PFSK-1 (cell line): ENCODE measurements at regions not wholly inside any gene's neighbourhood (a gene's known extent, or its start where the extent isn't known, plus 50 kb on each side); places are given as distances from the start of the nearest gene placed in this dataset.

Experiments
- FOXP2 ChIP-seq: optimal IDR thresholded peaks from 2 replicates; pipeline ENCODE3; 2011; ENCODE audit warnings: borderline replicate concordance, control low read depth, inconsistent platforms; ENCODE audit not compliant: insufficient read depth; ENCODE audit errors: extremely low read length, extremely low read depth
- POLR2AphosphoS5 ChIP-seq: IDR thresholded peaks from 2 replicates; pipeline ENCODE4 v1.6.1; 2012; ENCODE audit warnings: low read depth, mild to moderate bottlenecking, control low read depth, low read length, moderate library complexity
- REST ChIP-seq, 2 experiments: IDR thresholded peaks; 2 replicates each; pipeline versions ENCODE4 v1.6.1 to v1.8.0; 2011 to 2012; ENCODE audit warnings: low read depth in 2 of 2, low read length in 2 of 2, control low read depth in 1 of 2, inconsistent platforms in 1 of 2, mild to moderate bottlenecking in 1 of 2, moderate library complexity in 1 of 2; ENCODE audit not compliant: insufficient read depth in 1 of 2
- SIN3A ChIP-seq: IDR thresholded peaks from 2 replicates; pipeline ENCODE4 v1.6.1; 2012; ENCODE audit warnings: mild to moderate bottlenecking, low read length, moderate library complexity, borderline replicate concordance; ENCODE audit not compliant: insufficient read depth
- TAF1 ChIP-seq: IDR thresholded peaks from 2 replicates; pipeline ENCODE4 v1.6.1; 2012; ENCODE audit warnings: low read length, control low read depth, borderline replicate concordance; ENCODE audit not compliant: insufficient read depth

GRCh38 chr6:19712012-19712688 lies 125.0 kb upstream of the ID4 start:
- TF ChIP-seq POLR2AphosphoS5 (no peak), REST (IDR thresholded peaks at IDR 0.05; ENCODE audit: insufficient read depth in 1 of 2, low read depth in 2 of 2, low read length in 2 of 2) (no peak), TAF1 (no peak), FOXP2 (no peak), SIN3A (no peak)

GRCh38 chr6:19712998-19713397 lies 124.2 kb upstream of the ID4 start:
- TF ChIP-seq FOXP2 (no peak), SIN3A (no peak), REST (IDR thresholded peaks at IDR 0.05; ENCODE audit: insufficient read depth in 1 of 2, low read depth in 2 of 2, low read length in 2 of 2) (no peak), TAF1 (no peak)

- TF ChIP-seq POLR2AphosphoS5: no peak
- no peak for TF ChIP-seq FOXP2
- no peak for TF ChIP-seq REST (IDR thresholded peaks at IDR 0.05; ENCODE audit: insufficient read depth in 1 of 2, low read depth in 2 of 2, low read length in 2 of 2)
- TF ChIP-seq SIN3A: no peak
- TF ChIP-seq TAF1: no peak
These were observed 123.8 kb upstream of the ID4 start for GRCh38 chr6:19713411-19713810.

GRCh38 chr6:19713984-19714383 lies 123.2 kb upstream of the ID4 start:
- no peak for TF ChIP-seq REST (IDR thresholded peaks at IDR 0.05; ENCODE audit: insufficient read depth in 1 of 2, low read depth in 2 of 2, low read length in 2 of 2)
- TF ChIP-seq TAF1: no peak
- no peak for TF ChIP-seq POLR2AphosphoS5
- TF ChIP-seq SIN3A: no peak
- TF ChIP-seq FOXP2: no peak
